ENCODE measurements at regions not wholly inside any gene's neighbourhood (a gene's known extent, or its start where the extent isn't known, plus 50 kb on each side); places are given as distances from the start of the nearest gene placed in this dataset.

DNA sequence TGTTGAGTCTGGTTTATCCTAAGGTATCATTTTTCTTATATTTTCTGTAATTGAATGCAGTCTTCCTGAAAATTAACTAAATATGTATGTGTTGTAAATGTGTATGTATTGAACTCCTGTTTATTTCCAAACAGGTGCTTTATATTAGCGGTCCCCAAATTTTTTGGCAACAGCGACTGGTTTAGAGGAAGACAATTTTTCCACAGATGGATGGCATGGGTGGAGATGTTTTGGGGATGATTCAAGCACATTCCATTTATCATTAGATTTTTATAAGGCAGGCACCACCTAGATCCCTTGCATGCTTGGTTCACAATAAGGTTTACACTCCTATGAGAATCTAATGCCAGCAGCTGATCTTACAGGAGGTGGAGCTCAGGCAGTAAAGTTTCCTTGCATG lies 210.5 kb upstream of the ANO3 start:
- DNase-seq = no peak

DNA sequence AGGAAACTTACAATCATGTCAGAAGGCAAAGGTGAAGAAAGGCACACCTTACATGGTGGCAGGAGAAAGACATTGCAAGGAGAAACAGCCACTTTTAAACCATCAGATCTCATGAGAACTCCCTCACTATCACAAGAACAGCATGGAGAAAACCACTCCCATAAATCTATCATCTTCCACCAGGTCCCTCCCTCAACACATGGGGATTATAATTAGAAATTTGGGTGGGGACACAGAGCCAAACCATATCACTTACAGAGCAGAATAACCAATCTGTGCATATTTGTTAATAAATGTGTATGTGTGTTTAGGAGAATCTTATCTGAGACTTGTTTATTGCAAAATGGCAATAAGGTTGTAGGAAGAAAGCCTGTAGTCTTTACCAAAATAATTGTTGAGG lies 205.2 kb upstream of the ANO3 start:
- no peak for DNase-seq

- DNase-seq = no peak
These were observed 204.6 kb upstream of the ANO3 start for GRCh38 chr11:26127336-26127735.

DNA sequence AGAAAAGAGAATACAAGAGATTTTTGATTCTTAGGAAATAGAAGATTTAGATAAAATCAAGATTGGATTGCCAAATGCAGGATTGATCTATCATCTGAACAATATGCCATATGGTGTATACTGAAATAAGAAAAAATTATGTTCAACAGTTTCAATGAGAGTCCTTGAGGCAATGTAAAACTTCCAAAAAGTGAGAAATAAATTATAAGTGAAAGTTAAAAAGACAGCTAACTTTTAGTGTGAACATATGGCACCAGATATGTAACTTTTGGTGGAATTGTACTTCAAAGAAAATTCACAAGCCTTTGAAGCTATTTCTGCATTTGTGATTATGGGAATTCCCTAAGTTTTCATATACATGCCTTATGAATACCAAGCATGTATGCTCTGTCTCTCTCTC lies 200.5 kb upstream of the ANO3 start:
- no peak for DNase-seq

GRCh38 chr11:26134053-26134452 lies 197.9 kb upstream of the ANO3 start:
- no peak for DNase-seq

DNA sequence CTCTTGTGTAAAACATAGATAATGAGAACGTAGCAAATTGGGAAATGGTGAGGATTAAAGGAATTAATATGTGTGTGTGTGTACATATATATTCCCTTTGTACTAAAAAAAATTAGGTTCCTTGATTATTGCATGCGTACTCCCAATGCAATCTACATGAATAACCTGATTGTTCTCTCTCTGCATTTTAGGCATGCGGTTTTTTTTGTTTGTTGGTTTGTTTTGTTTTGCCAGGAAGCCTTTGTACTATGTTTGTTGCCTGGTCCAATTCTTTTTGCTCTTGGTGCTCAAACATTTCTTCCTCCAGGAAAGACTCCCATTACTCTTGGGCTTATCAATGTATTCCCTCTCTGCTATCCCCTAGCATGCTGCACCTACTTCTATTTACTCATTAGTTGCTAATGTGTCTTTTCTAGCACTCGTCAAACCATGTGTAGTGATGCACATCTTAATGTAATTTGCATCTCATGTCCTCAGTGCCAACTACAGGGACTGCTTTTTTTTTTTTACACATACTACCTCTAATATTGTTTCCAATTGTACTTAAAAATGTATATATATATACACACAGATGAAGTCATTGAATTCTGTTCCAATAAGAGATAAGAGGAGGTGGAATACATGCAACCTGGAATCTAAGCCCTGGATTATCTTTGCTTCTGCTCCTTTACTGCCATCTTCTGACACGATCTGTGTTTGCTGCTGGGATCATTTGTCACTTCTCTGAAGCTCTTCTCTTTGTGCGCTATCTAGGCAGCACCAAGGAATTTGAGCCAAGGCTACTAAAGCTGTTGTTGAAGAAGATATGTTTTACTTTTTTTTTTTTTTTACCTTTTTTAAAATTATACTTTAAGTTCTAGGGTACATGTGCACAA lies 197.2 kb upstream of the ANO3 start:
- no peak for DNase-seq

GRCh38 chr11:26137651-26138050 lies 194.3 kb upstream of the ANO3 start:
- DNase-seq = no peak

DNA sequence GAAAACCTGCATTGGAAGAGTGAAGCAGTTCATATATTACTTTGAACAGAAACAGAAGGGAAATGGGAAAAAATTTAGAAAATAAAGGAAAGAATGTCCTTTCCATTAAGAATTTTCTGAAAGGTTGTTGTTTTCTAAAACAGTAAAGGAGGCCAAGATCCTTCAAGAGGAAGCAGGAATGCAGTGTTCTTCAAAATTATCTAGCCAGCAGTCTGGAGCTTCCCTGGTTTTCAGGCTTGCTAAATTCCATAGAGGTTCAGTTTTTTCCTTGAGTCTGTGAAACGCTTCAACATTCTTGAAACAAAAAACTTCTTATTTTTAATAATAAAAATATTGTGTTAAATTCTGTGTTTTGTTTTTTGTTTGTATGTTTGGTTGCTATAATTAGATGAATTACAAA lies 189.0 kb upstream of the ANO3 start:
- DNase-seq = no peak

- DNase-seq = no peak
These were observed 188.2 kb upstream of the ANO3 start for GRCh38 chr11:26143566-26144290.

DNA sequence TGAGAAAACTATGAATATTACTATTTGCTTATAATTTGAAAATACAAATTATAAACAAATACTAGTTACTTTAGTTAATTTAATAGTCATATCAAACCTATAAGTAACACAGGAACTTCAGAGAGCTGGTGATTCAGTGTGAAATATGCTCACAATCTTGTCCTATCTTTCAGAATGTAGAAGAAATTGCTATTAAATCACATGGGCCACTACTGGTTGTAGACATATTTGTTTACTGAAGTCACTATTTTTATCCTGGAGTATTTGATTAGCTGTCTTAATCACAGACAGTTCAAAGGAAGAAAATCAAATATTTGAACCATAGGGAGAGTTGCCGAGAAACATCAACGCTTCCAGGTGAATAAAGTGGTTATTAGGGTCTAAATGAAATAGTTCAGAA lies 187.6 kb upstream of the ANO3 start:
- DNase-seq = no peak

GRCh38 chr11:26144911-26145310 lies 187.0 kb upstream of the ANO3 start:
- DNase-seq = no peak

DNA sequence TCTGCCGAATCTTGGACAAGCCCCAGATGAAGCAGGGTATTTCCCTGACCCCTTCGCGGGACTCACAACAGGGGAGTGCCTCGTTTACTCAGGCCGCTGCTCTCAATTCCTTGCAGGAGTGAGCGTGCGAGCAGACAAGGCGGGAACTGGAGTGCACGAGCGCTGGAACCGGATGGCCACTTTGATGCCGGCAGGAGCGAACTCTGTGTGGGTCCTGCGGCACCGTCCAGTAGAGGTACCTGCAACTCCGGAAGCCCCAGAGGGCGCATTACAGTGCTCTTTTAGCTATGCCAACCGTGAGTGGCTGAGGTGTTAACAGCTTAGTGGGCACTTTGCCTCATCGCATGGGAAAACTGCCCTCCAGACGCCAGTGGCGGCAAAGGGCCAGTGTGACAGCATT lies 182.3 kb upstream of the ANO3 start:
- no peak for DNase-seq

GRCh38 chr11:26150031-26150430 lies 181.9 kb upstream of the ANO3 start:
- DNase-seq = no peak

GRCh38 chr11:26158251-26158650 lies 173.7 kb upstream of the ANO3 start:
- DNase-seq = no peak

DNA sequence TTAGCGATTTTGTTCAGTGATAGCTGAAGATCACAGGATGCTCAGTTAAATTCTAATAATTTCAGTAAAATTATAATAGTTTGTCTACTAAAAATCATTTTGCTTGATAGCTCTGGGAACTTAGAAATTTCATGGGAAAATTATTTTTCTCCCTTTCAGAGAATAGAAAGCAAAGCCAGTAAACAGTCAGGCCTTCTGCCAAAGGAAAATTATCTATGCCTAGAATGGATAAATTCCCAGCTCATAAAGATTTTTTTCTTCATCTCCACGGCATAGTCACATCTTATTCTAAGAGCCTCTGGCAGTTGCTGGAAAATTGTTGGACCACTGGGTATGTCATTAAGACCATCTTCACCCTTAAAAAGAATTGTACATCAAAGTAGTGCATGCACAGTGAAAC lies 169.6 kb upstream of the ANO3 start:
- DNase-seq = no peak

DNA sequence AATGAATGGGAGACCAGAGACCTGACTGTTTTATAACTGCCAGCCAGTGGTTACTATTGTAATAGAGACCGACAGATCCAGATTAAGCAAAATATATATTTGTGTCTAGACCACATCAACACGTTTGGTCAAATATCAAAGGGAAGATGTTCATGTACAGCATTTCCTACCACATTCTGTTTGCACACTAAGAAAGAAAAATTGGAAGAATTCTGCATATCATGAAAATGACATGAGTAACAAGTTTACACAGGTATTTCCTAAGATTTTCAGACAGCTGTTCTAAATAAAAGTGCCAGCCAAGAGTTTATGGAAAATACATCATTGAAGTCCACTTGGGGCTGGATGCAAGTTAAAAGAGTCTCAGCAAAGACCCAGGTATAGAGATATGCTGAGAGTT lies 145.5 kb upstream of the ANO3 start:
- no peak for DNase-seq

DNA sequence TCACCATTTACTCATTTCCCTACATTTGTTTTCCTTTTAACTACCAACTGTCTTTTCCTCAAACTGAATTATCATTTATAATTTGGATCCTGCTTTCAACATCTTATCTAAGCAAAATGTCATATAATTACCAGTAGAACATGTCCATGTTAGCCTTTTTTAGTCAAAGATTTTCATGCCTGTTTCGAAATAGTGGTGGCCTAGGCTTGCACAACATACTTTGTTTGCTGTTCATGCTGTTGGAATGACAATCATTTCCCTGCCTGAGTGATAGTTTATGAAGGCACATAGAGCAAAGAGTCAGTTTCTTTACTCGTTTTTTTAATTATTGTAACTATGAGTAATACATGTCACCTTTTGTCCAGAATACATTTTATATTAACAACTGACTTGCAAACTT lies 144.3 kb upstream of the ANO3 start:
- no peak for DNase-seq

DNA sequence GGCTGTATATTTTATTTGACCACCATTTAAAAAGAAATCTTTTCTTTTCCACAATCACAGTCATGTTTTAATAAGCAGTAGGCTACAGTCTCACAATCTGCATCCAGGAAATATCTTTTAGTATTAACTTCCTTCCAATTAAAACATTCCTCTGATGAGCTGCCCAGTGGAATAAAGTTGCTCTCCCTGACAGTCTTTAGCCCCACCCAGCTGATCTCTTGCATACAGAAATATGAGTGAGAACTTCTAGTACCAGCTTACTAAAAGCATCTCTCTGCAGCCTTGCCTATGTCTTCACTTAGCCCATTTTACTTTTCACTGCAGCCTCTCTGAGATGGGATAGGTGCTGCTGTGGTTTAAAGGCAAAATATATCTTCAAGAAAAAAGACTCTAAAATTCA lies 143.4 kb upstream of the ANO3 start:
- DNase-seq = no peak

DNA sequence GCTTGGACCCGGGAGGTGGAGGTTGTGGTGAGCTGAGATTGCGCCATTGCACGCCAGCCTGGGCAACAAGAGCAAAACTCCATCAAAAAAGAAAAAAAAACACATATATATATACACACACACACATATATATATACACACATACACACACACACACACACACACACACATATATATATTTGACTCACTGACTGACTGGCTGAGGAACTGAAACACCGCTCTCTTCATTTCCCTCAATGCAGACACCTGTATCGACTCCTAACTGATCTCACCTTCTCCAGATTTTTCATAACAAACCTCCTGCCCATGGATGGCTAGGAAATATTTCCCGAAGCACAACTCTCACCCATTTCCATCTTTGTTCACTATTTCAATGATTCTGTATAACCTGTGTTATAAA lies 140.7 kb upstream of the ANO3 start:
- DNase-seq = no peak

DNA sequence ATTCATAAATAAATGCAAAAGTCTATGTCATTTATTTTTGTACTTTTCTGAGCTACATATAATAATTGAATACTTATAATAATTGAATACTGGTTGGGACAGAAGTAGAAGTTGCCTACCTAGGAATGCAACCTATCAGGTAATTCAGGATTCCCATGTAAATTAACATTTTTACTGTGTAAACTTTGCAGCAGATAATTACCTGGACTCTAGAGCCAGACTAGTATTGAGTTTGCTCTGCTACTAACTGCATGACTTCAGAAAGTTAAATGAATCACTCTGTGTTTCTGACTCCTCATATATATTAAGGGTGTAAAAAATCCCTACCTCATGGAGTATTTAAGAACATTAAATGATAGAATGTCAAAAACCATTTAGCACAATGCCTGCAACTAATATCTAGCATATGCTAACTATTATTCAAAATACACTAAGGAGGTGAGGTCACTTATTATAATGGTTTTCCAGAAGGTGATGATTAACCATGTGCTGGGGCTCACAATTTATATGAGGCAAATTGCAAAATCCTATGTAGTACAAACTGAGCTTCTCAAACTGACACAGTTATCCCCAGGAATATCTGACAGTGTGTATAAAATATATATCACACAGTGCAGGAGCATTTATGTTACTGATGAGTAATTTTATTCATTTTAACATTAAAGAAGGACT lies 138.1 kb upstream of the ANO3 start:
- DNase-seq = no peak

DNA sequence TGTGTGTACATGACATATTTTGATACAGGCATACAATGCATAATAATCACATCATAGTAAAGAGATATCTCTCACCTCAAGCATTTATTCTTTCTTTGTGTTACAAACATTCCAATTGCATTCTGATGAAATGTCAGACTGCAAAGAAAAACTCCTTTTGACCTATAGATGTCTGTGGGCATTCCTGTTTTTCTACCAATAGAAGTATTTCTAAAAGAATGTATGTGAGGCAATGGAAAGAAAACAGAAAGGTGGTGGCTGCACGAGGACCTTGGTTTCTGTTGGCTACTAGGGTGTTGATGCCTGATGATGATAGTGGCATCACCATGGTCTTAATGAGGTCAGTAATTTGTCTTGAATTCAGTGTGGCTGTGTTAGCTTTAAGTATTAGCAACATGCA lies 137.0 kb upstream of the ANO3 start:
- no peak for DNase-seq

GRCh38 chr11:26198532-26199096 lies 133.3 kb upstream of the ANO3 start:
- DNase-seq = no peak

- DNase-seq = no peak
These were observed 132.4 kb upstream of the ANO3 start for GRCh38 chr11:26199331-26200095.

All from suppressor macrophage treated with lipopolysaccharide for 1 hour (primary cell).